NCI-H1436 (cell line): ENCODE measurements at regions not wholly inside any gene's neighbourhood (a gene's known extent, or its start where the extent isn't known, plus 50 kb on each side); places are given as distances from the start of the nearest gene placed in this dataset.

Experiments used
- DNase-seq: peaks from one replicate; lab custom pipeline; 2025; lab: John Stamatoyannopoulos, UW

GRCh38 chr13:79776531-79777295 is 295.8 kb downstream of the NDFIP2 start:
- DNase-seq: no peak

GRCh38 chr13:79775830-79776229 is 294.9 kb downstream of the NDFIP2 start:
- no peak for DNase-seq

- DNase-seq: no peak
These were observed 291.9 kb downstream of the NDFIP2 start for GRCh38 chr13:79772811-79773210.

- no peak for DNase-seq
These were observed 290.5 kb downstream of the NDFIP2 start for GRCh38 chr13:79771493-79771892.

DNA sequence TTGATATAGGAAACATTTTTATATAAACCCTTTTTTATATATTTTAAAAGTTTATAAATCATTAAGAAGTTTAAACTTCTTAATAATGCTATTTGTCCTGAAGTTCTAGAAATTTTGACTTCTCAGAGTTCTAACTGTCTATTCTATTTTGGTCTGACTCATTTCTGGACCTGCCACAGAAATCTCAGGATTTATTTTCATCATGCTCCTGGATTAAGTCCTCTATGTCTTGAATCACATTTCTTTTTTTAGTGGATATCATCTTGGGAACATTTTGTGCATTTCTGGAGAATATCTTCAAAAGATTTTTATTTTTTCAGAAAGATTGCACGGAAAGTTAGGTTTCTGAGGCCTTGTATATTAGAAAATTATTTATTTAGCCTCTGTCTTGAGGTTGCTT is 289.1 kb downstream of the NDFIP2 start:
- DNase-seq: no peak

DNA sequence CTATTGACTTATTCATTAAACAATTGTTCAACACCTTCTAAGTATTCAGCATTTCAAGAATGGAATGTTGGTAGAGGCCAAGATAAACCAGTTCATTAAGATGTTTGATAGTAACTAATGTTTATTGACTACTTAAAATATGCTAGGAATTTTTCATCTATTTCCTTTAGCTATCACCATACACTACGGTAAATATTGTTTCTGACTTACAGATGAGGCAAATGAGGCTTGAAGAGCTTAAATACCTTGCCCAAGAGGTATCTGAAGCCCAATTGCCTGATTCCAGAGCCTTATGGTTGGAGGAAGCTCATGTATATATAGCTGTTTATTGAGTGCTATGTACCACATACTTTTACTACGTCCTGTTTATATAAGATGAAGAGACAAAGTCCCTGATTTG is 286.2 kb downstream of the NDFIP2 start:
- no peak for DNase-seq

DNA sequence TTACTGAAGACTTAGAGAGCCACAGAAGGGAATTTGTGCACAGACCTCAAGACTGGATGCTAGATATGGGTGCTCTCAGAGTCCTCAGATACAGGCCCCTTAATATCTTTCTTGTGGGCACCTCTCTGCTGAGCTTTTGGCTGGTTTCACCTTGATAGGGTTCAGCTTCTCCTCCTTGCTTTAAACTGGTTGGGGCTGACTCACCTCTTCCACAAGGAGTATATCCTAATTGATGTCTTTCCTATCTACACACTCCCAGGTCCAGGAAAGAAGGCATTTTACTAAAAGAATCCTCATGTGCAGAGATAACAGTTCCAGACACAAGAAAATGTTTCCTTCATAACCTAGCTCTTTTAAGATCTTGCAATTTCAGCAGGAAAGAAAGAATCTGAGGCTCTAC is 284.4 kb downstream of the NDFIP2 start:
- DNase-seq: no peak

DNA sequence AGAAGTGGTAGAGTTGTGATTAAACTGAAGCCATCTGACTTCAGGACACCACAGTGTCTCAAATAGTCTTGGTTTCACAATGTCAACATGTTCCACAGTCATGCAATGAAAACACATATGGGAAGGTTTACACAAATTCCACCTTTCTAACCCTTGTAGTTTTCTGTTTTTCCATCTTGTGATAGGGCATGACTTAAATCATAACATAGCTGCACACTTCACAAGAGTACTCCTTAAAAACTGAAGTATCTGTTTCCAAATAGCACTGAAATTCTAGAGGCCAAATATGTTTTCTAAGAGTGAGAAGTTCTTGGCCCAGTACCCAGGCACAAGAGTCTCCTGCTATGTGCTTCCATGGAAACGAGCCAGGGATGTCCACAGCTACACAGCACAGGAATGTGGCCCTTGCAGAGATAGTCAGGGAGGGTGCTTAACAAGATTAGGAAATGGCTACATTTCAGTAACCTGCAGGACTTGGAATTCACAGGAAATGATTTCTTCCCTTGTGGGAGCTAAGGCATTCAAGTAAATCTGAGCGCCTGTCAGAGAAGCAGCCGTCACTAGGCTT is 269.1 kb downstream of the NDFIP2 start:
- DNase-seq: no peak

GRCh38 chr13:79749566-79749965 is 268.6 kb downstream of the NDFIP2 start:
- DNase-seq: no peak

- DNase-seq: no peak
These were observed 264.1 kb downstream of the NDFIP2 start for GRCh38 chr13:79745081-79745480.

DNA sequence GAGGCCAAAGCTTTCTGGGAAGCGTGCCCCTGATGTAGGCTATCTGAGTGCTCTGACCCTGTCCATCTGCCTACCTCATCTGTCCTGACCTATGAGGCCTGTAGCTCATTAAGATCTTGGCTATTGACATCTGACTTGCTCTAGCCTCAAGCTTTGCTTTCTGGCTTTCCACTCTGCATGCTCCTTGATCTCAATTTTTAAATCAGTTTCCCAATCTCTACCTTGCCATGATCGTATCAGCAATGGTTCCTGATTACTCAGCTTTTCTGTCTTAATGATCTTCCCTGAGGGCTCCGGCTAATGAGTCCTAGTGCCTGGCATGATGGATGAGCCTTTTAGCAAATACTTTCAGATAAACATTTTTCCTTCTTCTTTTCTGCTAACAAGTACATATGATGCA is 262.0 kb downstream of the NDFIP2 start:
- no peak for DNase-seq

DNA sequence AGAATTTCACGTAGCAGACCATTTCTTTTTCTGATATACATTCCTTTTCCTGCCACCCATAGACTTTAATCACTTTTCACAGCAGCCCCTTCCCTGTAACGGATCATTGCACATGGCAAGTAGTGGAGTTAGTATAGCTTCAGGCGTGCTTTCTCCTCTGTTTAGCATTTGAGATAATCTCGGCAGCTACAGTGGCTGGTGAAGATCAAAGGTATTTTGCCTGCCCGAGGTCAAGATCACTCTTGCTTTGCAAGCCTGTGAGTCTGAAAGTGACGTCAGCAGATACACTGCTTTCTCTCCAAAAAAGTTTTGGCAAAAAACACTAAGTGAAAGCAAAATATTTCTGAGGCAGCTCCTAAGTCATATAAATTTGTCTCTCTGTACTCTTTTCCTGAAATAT is 260.0 kb downstream of the NDFIP2 start:
- DNase-seq: no peak

- no peak for DNase-seq
These were observed 255.4 kb downstream of the NDFIP2 start for GRCh38 chr13:79736356-79736755.

DNA sequence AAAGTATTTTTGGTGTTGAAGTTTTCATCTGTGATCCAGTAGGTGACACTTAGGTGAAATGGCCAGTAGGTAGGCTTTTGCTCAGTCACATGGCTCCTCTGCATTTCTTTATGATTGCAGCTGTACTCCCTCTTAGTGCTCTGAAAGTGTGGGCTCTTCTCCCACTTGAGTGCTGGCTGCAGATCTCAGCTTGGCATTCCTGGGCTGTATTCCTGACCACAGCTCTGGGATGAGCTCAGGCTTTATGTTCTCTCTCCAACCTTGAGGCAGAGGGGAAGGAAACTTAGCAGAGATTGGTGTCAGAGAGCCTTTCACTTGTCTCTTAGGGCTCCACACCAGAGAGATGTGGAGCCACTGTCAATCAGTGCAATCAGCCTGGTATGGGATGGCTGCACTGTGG is 254.3 kb downstream of the NDFIP2 start:
- DNase-seq: no peak

DNA sequence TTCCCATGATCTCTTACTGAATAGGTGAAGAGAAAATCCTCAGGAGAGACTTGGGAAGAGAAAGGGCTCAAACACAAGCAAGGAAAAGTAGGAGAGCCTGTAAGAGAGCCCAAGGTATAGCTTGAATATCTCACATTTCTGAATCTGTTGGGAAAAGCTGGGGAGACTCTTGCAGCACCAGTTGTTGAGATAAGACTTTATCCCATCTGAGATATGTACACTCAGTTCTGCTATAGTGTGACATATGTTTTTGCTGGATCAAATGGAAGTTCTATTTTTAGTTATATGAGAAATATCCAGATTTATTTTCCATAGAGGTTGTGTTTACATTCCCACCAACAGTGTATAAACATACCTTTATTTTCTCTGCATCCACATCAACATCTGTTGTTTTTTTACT is 246.1 kb downstream of the NDFIP2 start:
- DNase-seq: no peak

DNA sequence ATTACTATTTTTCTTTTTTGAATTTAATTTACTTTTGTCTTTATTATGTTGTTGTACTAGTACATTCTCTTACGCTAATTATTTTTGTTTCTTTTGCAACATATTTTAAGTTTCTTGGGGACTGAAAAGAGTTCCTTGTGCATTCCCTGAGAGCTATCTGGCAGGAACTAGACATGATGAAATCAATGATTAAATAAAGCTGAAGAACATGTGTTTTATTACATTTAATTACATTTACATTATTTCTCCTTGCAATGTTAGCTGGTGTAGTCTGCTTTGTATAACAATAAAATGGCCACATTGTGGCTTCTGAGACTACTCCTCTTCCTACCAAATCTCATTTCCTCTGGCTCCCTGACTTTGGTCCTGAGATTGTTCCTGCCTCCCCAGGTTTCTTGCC is 244.9 kb downstream of the NDFIP2 start:
- DNase-seq: no peak

GRCh38 chr13:79724348-79725103 is 243.6 kb downstream of the NDFIP2 start:
- DNase-seq: no peak

DNA sequence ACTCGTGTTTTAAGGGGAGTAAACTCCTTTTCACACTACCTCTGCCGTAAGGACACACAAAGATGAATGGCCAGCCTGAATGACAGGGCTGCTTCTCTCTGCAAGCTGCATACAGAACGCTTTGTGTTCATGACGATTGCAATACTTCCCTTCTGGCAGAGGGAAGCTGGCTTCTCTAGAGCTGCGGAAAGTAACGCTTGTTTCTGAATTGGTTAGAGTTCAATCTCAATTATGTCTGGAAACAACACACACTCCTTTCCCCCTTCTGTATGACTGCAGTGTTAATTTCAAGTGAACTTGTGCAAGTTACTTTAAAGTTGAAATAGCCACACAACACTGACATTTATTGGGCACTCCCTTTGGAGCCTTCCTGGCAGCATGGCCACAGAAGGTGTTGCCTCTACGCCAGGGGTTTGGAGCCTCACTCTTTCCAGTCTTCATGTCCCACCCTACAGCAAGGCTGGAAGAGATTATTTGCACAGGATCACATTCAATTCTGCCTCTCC is 242.6 kb downstream of the NDFIP2 start:
- DNase-seq: no peak

GRCh38 chr13:79722885-79723445 is 242.0 kb downstream of the NDFIP2 start:
- no peak for DNase-seq

GRCh38 chr13:79716191-79716590 is 235.2 kb downstream of the NDFIP2 start:
- DNase-seq: no peak

DNA sequence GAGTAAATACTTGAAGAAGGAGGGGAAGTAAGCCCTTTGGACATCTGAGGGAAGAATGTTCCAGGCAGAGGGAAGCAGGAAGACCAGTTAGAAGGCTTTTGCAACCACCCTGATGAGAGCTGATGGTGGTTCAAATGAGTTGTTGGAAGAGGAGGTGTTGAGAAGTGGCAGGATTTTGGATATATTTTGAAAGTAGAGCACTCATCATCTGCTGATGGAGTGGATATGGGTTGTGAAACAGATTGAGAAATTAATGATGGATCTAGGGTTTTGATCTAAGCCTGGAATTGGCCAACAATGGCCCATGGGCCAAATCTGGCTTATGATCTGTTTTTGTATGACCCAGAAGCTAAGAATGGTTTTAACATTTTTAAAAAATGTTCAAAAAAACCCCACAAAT is 230.7 kb downstream of the NDFIP2 start:
- no peak for DNase-seq

DNA sequence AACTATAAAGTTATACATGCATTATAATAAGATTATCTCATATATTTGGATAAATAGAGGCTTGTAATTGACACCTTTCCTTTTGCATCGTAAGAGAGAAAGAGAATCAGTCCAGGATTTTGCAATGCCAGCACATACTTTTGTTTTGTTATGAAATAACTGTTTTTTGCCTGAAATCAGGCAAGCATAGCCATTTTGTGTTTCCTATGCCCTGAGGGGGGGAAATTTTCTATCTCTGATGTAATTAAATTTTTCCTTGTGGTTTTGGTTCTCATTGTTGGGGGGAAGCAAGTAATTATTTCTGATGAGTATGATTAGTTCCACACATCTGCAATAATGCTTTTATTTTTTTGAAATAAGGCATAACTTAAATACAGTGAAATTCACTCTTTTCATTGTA is 229.4 kb downstream of the NDFIP2 start:
- DNase-seq: no peak

DNA sequence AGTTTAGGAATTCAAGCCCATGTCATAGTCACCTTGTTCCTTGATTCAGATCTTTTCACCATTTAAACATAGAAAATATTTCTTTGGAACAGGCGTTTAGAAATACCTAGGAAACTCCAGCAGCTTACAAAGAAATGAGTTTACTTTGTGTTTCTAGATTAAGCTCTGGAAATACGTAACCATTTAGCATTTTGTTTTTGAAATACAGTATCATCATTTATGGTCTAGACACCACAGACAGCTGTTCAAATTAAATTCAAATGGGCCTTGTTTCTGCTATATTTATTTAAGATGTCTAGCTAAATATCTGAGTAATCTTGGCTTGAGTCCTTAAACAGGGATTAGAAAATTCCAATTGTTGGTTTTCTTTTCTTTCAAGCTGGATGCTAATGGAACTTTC is 228.5 kb downstream of the NDFIP2 start:
- no peak for DNase-seq
